ENCODE measurements at regions not wholly inside any gene's neighbourhood (a gene's known extent, or its start where the extent isn't known, plus 50 kb on each side); places are given as distances from the start of the nearest gene placed in this dataset.

DNA sequence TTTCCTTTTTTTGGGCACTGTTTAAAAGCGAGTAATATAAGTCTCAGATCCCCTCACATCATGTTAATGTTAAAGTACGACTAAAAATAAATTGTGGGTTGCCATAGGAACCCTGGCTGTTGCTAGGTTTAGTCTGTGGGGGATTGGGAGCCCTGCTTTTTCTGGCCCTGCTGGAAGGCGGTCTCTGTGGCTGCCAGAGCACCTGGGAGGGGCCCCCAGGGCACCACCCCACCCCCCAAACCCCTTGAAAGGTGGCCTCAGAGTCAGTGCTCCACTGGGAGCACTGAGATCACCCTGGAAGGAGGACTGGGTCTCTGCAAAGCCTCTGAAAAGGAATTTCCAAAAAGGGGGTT, 66.2 kb upstream of the NEURL1B start:
- DNase-seq (ENCODE audit: extremely low spot score), result no peak
- ChIA-PET CTCF (no interaction called here), POLR2A (no interaction called here)
- TF ChIP-seq, protein P1, sequence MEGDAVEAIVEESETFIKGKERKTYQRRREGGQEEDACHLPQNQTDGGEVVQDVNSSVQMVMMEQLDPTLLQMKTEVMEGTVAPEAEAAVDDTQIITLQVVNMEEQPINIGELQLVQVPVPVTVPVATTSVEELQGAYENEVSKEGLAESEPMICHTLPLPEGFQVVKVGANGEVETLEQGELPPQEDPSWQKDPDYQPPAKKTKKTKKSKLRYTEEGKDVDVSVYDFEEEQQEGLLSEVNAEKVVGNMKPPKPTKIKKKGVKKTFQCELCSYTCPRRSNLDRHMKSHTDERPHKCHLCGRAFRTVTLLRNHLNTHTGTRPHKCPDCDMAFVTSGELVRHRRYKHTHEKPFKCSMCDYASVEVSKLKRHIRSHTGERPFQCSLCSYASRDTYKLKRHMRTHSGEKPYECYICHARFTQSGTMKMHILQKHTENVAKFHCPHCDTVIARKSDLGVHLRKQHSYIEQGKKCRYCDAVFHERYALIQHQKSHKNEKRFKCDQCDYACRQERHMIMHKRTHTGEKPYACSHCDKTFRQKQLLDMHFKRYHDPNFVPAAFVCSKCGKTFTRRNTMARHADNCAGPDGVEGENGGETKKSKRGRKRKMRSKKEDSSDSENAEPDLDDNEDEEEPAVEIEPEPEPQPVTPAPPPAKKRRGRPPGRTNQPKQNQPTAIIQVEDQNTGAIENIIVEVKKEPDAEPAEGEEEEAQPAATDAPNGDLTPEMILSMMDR (IDR thresholded peaks at IDR 0.05; ENCODE audit: control extremely low read depth, extremely low read depth, low read depth, missing control alignments), result no peak

DNA sequence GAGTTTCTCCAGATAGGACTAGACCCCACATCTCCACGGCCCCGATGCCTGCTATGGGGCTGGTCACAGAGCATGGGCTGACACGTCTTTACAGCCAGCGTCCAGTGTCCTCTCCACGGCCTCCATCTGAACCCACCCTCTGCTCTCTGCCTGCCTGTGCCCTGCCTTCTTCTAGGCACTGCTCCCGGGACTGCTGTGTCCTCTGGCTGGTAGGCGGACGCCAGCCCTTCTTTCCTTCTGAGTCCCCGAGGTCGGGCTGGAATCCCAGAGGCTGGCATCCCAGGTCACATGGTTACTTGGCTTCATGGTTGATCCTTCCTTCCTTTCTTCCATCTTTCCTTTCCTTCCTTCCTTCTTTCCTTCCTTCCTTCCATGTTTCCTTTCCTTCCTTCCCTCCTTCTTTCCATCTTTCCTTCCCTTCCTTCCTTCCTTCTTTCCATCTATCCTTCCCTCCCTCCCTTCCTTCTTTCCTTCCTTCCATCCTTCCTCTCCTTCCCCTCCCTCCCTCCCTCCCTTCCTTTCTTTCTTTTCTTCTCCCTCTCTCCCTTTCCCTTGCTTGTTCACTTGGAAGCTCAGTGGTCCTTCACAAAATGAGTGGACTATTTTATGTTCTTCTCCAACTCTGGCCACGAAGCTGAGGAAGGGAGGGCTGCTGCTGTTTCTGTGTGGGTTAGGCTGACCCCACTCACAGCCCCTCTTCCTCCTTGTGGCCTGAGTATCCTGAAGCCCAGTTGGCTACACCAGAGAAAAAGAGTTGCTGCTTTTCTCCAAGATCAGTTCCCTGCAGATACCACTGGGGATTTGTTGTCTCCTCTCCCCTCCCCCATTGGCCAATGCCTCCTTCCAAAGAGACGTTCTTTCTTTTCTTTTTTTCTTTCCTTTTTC, 66.8 kb upstream of the NEURL1B start:
- TF ChIP-seq, protein P1 (IDR thresholded peaks at IDR 0.05; ENCODE audit: control extremely low read depth, extremely low read depth, low read depth, missing control alignments), result no peak
- POLR2A ChIA-PET, result no interaction called here
- DNase-seq (ENCODE audit: extremely low spot score), result no peak
- CTCF ChIA-PET, result no interaction called here

DNA sequence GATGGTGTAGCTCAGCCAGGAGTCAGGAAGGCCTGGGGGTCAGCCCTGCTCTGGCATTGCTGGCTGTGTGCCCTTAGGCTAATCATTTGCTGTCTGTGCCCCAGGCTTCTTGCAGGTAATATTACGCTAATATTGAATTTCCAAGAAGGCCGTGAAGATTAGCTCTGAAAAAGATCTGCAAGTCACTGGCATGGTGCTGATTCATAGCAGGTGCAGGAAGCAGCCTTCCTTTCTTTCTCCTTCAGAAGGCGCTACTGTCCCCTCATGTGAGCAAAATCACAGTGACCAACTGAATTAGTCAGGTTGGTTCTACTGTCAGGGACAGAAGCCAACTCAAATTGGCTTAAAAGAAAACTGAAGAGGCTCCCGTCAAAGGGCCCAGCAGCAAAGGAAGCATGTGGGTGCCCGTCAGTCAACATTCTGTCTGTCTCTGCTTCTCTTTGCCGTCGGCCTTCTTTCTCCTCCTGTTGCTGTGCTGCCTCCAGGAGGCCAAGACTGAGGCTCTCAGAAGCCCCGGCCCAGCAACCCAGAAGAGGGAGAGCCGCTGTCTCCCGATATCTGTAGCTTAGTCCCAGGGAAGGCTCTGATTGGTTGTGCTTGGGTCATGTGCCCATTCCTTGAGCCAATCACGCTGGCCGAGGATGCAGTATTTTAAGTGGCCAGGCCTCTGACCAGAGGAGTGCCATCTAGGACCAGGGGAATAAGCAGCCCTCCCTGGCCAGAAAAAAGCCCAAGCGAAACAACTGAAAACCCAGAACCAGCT, 67.8 kb upstream of the NEURL1B start:
- TF ChIP-seq, protein P1 (IDR thresholded peaks at IDR 0.05; ENCODE audit: control extremely low read depth, extremely low read depth, low read depth, missing control alignments), result no peak
- POLR2A ChIA-PET, result no interaction called here
- CTCF ChIA-PET, result interaction anchor here (1.3 kb wide), 1 partner anchor 17 kb away, joined by 3 read pairs; no protein-coding TSS in a partner anchor
- no peak for DNase-seq (ENCODE audit: extremely low spot score)

DNA sequence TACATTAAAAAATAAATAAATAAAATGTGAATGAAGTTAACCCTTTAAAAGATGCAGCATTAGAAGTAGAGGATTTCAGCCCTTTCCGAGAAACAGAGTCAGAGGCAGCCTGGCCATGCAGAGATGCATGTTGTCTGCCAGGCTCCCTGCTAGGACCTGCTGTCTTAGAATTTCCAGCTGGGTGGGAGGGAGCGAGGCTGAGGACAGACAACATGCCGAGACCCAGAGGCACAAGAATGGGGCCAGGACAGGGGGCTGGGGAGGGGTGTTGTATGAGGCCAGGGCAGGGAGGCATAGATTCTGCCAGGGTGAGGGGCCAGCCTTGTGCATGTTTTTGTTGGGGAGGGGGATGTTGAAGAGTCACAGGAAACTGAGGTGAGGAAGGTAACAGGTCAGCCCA, 68.6 kb upstream of the NEURL1B start:
- DNase-seq (ENCODE audit: extremely low spot score), result no peak
- TF ChIP-seq, protein P1 (IDR thresholded peaks at IDR 0.05; ENCODE audit: control extremely low read depth, extremely low read depth, low read depth, missing control alignments), result no peak
- POLR2A ChIA-PET, result no interaction called here
- CTCF ChIA-PET, result interaction anchor here (0.8 to 1.3 kb wide), 2 partner anchors 8 to 18 kb away, joined by 3 read pairs; no protein-coding TSS in a partner anchor

DNA sequence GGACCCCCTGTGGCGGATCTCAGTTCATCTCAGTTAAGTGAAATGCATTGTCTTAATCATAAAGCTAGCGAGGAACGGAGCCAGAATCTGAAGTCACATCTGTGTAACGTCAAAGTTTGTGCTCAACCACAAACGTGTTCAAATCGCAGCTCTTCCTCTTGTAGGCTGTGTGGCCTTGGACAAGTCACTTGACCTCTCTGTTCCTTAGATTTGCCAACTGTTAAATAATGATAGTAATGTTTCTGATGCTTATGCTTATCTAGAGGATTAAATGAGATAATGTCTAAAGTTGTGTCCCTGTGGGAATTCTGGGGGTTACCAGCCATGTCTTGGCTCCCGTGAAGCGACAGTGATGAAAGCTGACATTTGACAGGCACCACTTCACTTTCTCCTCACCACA, 69.2 kb upstream of the NEURL1B start:
- TF ChIP-seq, protein P1 (IDR thresholded peaks at IDR 0.05; ENCODE audit: control extremely low read depth, extremely low read depth, low read depth, missing control alignments), result no peak

DNA sequence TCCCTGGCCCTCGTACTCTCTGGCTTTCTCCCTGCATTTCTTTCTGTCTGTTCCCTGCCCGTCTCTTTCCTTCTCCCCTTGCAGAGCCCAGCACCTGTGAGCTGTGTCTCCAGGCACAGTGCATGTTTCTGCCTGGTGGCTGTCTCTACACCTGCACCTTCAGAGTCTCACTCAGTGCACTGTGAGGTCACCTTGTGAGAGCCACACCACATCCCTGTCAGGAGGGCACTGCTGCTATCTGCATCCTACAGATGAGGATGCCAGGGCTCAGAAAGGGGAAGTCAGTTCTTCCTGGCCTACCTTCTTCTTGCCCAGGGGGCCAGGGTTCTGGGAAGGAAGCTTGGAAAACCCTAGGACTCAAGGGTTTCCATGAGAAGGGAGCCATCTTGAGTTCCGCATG, 69.7 kb upstream of the NEURL1B start:
- ChIA-PET CTCF (interaction anchor here (0.8 kb wide), 1 partner anchor 9 kb away, joined by 3 read pairs; no protein-coding TSS in a partner anchor), POLR2A (no interaction called here)
- TF ChIP-seq, protein P1 (IDR thresholded peaks at IDR 0.05; ENCODE audit: control extremely low read depth, extremely low read depth, low read depth, missing control alignments), result no peak
- DNase-seq (ENCODE audit: extremely low spot score), result no peak

More for the DNA sequence above, 69.2 kb upstream of the NEURL1B start:
- DNase-seq (ENCODE audit: extremely low spot score), result no peak
- POLR2A ChIA-PET, result no interaction called here
- CTCF ChIA-PET, result interaction anchor here (0.8 kb wide), 1 partner anchor 9 kb away, joined by 3 read pairs; no protein-coding TSS in a partner anchor

Data from GM10248 (cell line).